ENCODE measurements at regions not wholly inside any gene's neighbourhood (a gene's known extent, or its start where the extent isn't known, plus 50 kb on each side); places are given as distances from the start of the nearest gene placed in this dataset.

DNA sequence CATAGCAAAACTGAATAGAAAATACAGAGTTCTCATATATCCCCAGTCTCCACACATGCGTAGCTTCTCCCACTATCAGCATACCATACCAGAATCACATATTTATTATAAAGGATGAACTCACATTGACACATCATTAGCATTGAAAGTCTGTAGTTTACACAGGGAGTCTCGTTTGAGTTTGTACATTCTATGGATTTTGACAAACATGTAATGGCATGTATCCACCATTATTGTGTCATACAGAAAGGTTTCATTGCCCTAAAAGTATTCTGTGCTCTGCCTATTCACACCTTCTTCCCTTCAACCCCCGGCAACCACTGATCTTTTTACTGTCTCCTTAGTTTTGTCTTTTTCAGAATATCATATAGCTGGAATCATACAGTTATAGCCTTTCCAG lies 562.4 kb downstream of the KCTD8 start:
- Histone ChIP-seq H2BK120ac (ENCODE audit: insufficient read depth, low read length, poor library complexity) (no peak overlapping the region), H3K79me1 (ENCODE audit: low read length) (no peaks in the 10 kb centered on the region), H3K4ac (ENCODE audit: low read depth, low read length) (no peak overlapping the region), H4K12ac (ENCODE audit: low read depth, low read length) (no peak overlapping the region), H2BK5ac (ENCODE audit: low read depth, low read length, poor library complexity) (no peak overlapping the region), H3K36me3 (ENCODE audit: control insufficient read depth in 1 of 2, insufficient read depth in 2 of 2, low read length in 2 of 2) (no peaks in the 10 kb centered on the region), H3K4me1 (ENCODE audit: control insufficient read depth in 1 of 2, insufficient read depth in 2 of 2, low read length in 2 of 2) (no peaks in the 10 kb centered on the region), H2AFZ (ENCODE audit: insufficient read depth, low read length, poor library complexity) (no peak overlapping the region), H3K4me2 (ENCODE audit: low read length) (no peak overlapping the region), H3K27me3 (ENCODE audit: insufficient read depth, low read length) (no peaks in the 10 kb centered on the region), H3K27ac (ENCODE audit: low read depth, low read length) (no peak overlapping the region), H3K9me3 (ENCODE audit: insufficient read depth, low read depth, low read length) (no peaks in the 10 kb centered on the region), H2AK5ac (ENCODE audit: low read length) (no peak overlapping the region), H3K79me2 (ENCODE audit: control insufficient read depth, insufficient read depth, low read length, poor library complexity) (no peaks in the 10 kb centered on the region), H4K8ac (ENCODE audit: low read depth, low read length) (no peak overlapping the region), H4K91ac (ENCODE audit: low read depth, low read length) (no peak overlapping the region), H3K9ac (ENCODE audit: low read length) (no peak overlapping the region), H3K18ac (ENCODE audit: low read length) (no peak overlapping the region), H3K14ac (ENCODE audit: low read length) (no peak overlapping the region), H2BK12ac (ENCODE audit: low read length) (no peak overlapping the region), H3K4me3 (ENCODE audit: low read depth, low read length) (no peak overlapping the region), H3K23ac (ENCODE audit: low read length) (no peak overlapping the region)
- DNase-seq, result no peak
- WGBS (ENCODE audit: extremely low coverage, insufficient coverage, insufficient read length), result no CpG with 5 or more reads among the region's 3 CpGs

DNA sequence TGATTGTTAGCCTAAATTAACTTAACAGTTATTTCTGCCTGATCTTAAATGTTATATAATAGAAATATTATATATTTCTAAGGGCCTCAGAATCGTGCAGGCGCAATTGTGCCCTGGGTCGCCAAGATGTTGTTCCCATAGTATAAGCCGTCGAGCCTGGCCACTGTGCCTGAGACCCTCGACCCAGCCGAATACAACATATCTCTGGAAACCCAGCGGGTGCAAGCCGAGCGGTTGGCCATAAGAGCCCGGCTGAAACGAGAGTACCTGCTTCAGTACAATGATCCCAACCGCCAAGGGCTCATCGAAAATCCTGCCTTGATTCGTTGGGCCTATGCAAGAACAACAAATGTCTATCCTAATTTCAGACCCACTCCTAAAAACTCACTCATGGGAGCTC lies 549.8 kb downstream of the KCTD8 start:
- Histone ChIP-seq H3K18ac (ENCODE audit: low read length) (no peak overlapping the region), H2BK120ac (ENCODE audit: insufficient read depth, low read length, poor library complexity) (no peak overlapping the region), H3K4ac (ENCODE audit: low read depth, low read length) (no peak overlapping the region), H2BK5ac (ENCODE audit: low read depth, low read length, poor library complexity) (no peak overlapping the region), H4K12ac (ENCODE audit: low read depth, low read length) (no peak overlapping the region), H3K4me2 (ENCODE audit: low read length) (no peak overlapping the region), H2BK12ac (ENCODE audit: low read length) (no peak overlapping the region), H3K9me3 (ENCODE audit: insufficient read depth, low read depth, low read length) (peaks cover 4% of the 10 kb centered on the region), H3K23ac (ENCODE audit: low read length) (no peak overlapping the region), H3K27me3 (ENCODE audit: insufficient read depth, low read length) (no peaks in the 10 kb centered on the region), H4K8ac (ENCODE audit: low read depth, low read length) (no peak overlapping the region), H2AK5ac (ENCODE audit: low read length) (no peak overlapping the region), H3K4me1 (ENCODE audit: control insufficient read depth in 1 of 2, insufficient read depth in 2 of 2, low read length in 2 of 2) (no peaks in the 10 kb centered on the region), H4K91ac (ENCODE audit: low read depth, low read length) (no peak overlapping the region), H3K36me3 (ENCODE audit: control insufficient read depth in 1 of 2, insufficient read depth in 2 of 2, low read length in 2 of 2) (no peaks in the 10 kb centered on the region), H3K4me3 (ENCODE audit: low read depth, low read length) (no peak overlapping the region), H3K79me2 (ENCODE audit: control insufficient read depth, insufficient read depth, low read length, poor library complexity) (no peaks in the 10 kb centered on the region), H3K27ac (ENCODE audit: low read depth, low read length) (no peak overlapping the region), H3K79me1 (ENCODE audit: low read length) (no peaks in the 10 kb centered on the region), H2AFZ (ENCODE audit: insufficient read depth, low read length, poor library complexity) (no peak overlapping the region), H3K9ac (ENCODE audit: low read length) (no peak overlapping the region), H3K14ac (ENCODE audit: low read length) (no peak overlapping the region)
- no peak for DNase-seq
- no CpG with 5 or more reads among the region's 15 CpGs for WGBS (ENCODE audit: extremely low coverage, insufficient coverage, insufficient read length)

DNA sequence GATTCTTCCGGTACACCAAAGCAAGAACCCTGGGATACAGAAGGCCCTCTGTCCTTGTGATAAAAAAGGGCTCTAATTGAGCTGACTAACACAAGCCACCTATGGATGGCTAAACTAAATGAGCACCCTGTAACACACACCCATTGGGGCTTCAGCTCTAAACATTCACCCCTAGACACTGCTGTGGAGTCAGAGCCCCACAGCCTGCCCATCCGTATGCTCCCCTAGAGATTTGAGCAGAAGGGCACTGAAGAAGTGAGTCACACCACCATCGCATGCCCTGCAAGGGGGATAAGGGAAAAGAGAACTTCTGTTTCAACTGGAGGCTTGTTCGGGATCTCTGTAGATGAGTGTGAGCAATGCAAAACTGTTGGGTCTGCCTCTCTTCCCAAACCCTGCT lies 545.2 kb downstream of the KCTD8 start:
- Histone ChIP-seq H2AFZ (ENCODE audit: insufficient read depth, low read length, poor library complexity) (no peak overlapping the region), H3K18ac (ENCODE audit: low read length) (no peak overlapping the region)

DNA sequence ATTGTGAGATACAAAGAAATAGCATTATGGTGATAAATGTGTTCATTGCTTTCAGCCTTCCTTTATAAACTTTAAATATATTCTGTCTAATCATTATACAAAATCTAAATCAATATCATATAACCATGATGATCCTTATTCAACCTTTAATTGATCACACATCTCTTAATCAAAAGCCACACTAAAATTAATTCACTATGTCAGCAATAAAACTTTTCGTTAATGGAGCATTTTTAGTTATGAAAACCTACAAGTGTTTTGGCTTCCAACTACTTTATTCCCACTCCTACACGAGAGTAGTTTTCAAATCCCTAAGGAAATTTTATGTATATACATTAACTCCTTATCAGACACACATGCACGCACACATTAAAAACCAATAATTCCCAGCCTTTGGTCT lies 530.2 kb downstream of the KCTD8 start:
- Histone ChIP-seq H2BK5ac (ENCODE audit: low read depth, low read length, poor library complexity) (no peak overlapping the region), H2AK5ac (ENCODE audit: low read length) (no peak overlapping the region)

More for the DNA sequence above, 545.2 kb downstream of the KCTD8 start:
- H3K79me1 ChIP-seq (ENCODE audit: low read length), result no peaks in the 10 kb centered on the region
- H3K4ac ChIP-seq (ENCODE audit: low read depth, low read length), result no peak overlapping the region
- H2BK12ac ChIP-seq (ENCODE audit: low read length), result no peak overlapping the region
- no peak overlapping the region for H3K27ac ChIP-seq (ENCODE audit: low read depth, low read length)
- WGBS (ENCODE audit: extremely low coverage, insufficient coverage, insufficient read length), result no CpG with 5 or more reads among the region's 4 CpGs
- DNase-seq, result no peak
- no peak overlapping the region for H4K12ac ChIP-seq (ENCODE audit: low read depth, low read length)
- H2AK5ac ChIP-seq (ENCODE audit: low read length), result no peak overlapping the region
- H3K4me1 ChIP-seq (ENCODE audit: control insufficient read depth in 1 of 2, insufficient read depth in 2 of 2, low read length in 2 of 2), result no peaks in the 10 kb centered on the region
- no peak overlapping the region for H3K4me2 ChIP-seq (ENCODE audit: low read length)
- H3K4me3 ChIP-seq (ENCODE audit: low read depth, low read length), result no peak overlapping the region
- H3K27me3 ChIP-seq (ENCODE audit: insufficient read depth, low read length), result no peaks in the 10 kb centered on the region
- no peaks in the 10 kb centered on the region for H3K9me3 ChIP-seq (ENCODE audit: insufficient read depth, low read depth, low read length)
- no peaks in the 10 kb centered on the region for H3K79me2 ChIP-seq (ENCODE audit: control insufficient read depth, insufficient read depth, low read length, poor library complexity)
- no peak overlapping the region for H2BK120ac ChIP-seq (ENCODE audit: insufficient read depth, low read length, poor library complexity)
- no peak overlapping the region for H4K8ac ChIP-seq (ENCODE audit: low read depth, low read length)
- H3K9ac ChIP-seq (ENCODE audit: low read length), result no peak overlapping the region
- no peak overlapping the region for H2BK5ac ChIP-seq (ENCODE audit: low read depth, low read length, poor library complexity)
- H4K91ac ChIP-seq (ENCODE audit: low read depth, low read length), result no peak overlapping the region
- no peak overlapping the region for H3K23ac ChIP-seq (ENCODE audit: low read length)
- H3K36me3 ChIP-seq (ENCODE audit: control insufficient read depth in 1 of 2, insufficient read depth in 2 of 2, low read length in 2 of 2), result no peaks in the 10 kb centered on the region
- H3K14ac ChIP-seq (ENCODE audit: low read length), result no peak overlapping the region

More for the DNA sequence above, 530.2 kb downstream of the KCTD8 start:
- no peaks in the 10 kb centered on the region for H3K36me3 ChIP-seq (ENCODE audit: control insufficient read depth in 1 of 2, insufficient read depth in 2 of 2, low read length in 2 of 2)
- no peak overlapping the region for H4K91ac ChIP-seq (ENCODE audit: low read depth, low read length)
- H4K12ac ChIP-seq (ENCODE audit: low read depth, low read length), result no peak overlapping the region
- H2AFZ ChIP-seq (ENCODE audit: insufficient read depth, low read length, poor library complexity), result no peak overlapping the region
- no peak for DNase-seq
- no peak overlapping the region for H3K9ac ChIP-seq (ENCODE audit: low read length)
- no peak overlapping the region for H2BK12ac ChIP-seq (ENCODE audit: low read length)
- H3K18ac ChIP-seq (ENCODE audit: low read length), result no peak overlapping the region
- no peaks in the 10 kb centered on the region for H3K4me1 ChIP-seq (ENCODE audit: control insufficient read depth in 1 of 2, insufficient read depth in 2 of 2, low read length in 2 of 2)
- no CpG with 5 or more reads among the region's 3 CpGs for WGBS (ENCODE audit: extremely low coverage, insufficient coverage, insufficient read length)
- no peak overlapping the region for H3K14ac ChIP-seq (ENCODE audit: low read length)
- no peak overlapping the region for H3K4me3 ChIP-seq (ENCODE audit: low read depth, low read length)
- H4K8ac ChIP-seq (ENCODE audit: low read depth, low read length), result no peak overlapping the region
- H3K79me1 ChIP-seq (ENCODE audit: low read length), result no peaks in the 10 kb centered on the region
- H3K4me2 ChIP-seq (ENCODE audit: low read length), result no peak overlapping the region
- H3K23ac ChIP-seq (ENCODE audit: low read length), result no peak overlapping the region
- no peaks in the 10 kb centered on the region for H3K79me2 ChIP-seq (ENCODE audit: control insufficient read depth, insufficient read depth, low read length, poor library complexity)
- H3K9me3 ChIP-seq (ENCODE audit: insufficient read depth, low read depth, low read length), result no peaks in the 10 kb centered on the region
- no peak overlapping the region for H3K27ac ChIP-seq (ENCODE audit: low read depth, low read length)
- H2BK120ac ChIP-seq (ENCODE audit: insufficient read depth, low read length, poor library complexity), result no peak overlapping the region
- H3K27me3 ChIP-seq (ENCODE audit: insufficient read depth, low read length), result no peaks in the 10 kb centered on the region
- H3K4ac ChIP-seq (ENCODE audit: low read depth, low read length), result no peak overlapping the region

All from trophoblast cell (in vitro differentiated cells and primary cell).